GM12878 (cell line): ENCODE measurements at regions not wholly inside any gene's neighbourhood (a gene's known extent, or its start where the extent isn't known, plus 50 kb on each side); places are given as distances from the start of the nearest gene placed in this dataset.

Experiments
- ATAC-seq: fragments of 200-7000 bp; cut with Tn5 transposase; 3 replicates; pipeline ENCODE4 v1.9.1; 2020; ENCODE audit warnings: mild to moderate bottlenecking, moderate library complexity
- BruUV-seq: library from RNA; stranded (reverse); fragments of 400-500 nt; replicated peaks from 2 replicates; lab custom pipeline; 2021; lab: Mats Ljungman, UMichigan
- CTCF ChIA-PET: fragments of 300-600 bp; sonication (Branson Sonifier 250); formaldehyde crosslinking; extraction: SDS; loops from one replicate; lab custom pipeline; 2021; ENCODE audit warnings: inconsistent platforms; lab: Yijun Ruan, JAX
- POLR2A ChIA-PET: fragments of 350-600 bp; formaldehyde crosslinking; extraction: SDS; loops from one replicate; lab custom pipeline; 2021; ENCODE audit warnings: inconsistent platforms; lab: Charles Lee
- RAD21 ChIA-PET: fragments of 300-600 bp; sonication (Branson Sonifier 250); formaldehyde crosslinking; loops from one replicate; lab custom pipeline; 2023; ENCODE audit warnings: antibody characterized with exemption; ENCODE audit not compliant: unreplicated experiment; lab: Charles Lee
- SMC1A ChIA-PET: fragments of 300-600 bp; sonication (Branson Sonifier 250); formaldehyde crosslinking; loops from one replicate; lab custom pipeline; 2023; ENCODE audit not compliant: unreplicated experiment, uncharacterized antibody; lab: Charles Lee
- DNase-seq: peaks from one replicate; pipeline ENCODE4 v3.0.0-alpha.2; 2011; ENCODE audit warnings: low read depth, low spot score
- FAIRE-seq: peaks from 3 replicates; lab custom pipeline; 2011; peaks lifted over from hg19 to GRCh38; lab: Jason Lieb, UNC
- H2AFZ ChIP-seq: 2 replicates; pipeline ENCODE4 v1.6.0; 2011; ENCODE audit warnings: low read depth, low read length, control low read depth; ENCODE audit not compliant: control insufficient read depth
- H3K27ac ChIP-seq: 2 replicates; pipeline ENCODE4 v1.5.1; 2011; ENCODE audit warnings: control low read depth; ENCODE audit not compliant: control insufficient read depth, insufficient read depth
- H3K27me3 ChIP-seq, 2 experiments: replicated peaks in 1 of 2; 2 replicates each; pipeline versions ENCODE4 v1.6.0 to v1.6.1; 2011; ENCODE audit warnings: low read length in 1 of 2; ENCODE audit not compliant: control insufficient read depth in 2 of 2, insufficient read depth in 2 of 2
- H3K36me3 ChIP-seq, 2 experiments: 2 replicates each; pipeline ENCODE4 v1.5.1; 2011; ENCODE audit warnings: low read length in 1 of 2; ENCODE audit not compliant: control insufficient read depth in 2 of 2, insufficient read depth in 2 of 2
- H3K4me1 ChIP-seq: 2 replicates; pipeline ENCODE4 v1.6.1; 2011; ENCODE audit warnings: mild to moderate bottlenecking, low read length, moderate library complexity, mixed read lengths; ENCODE audit not compliant: control insufficient read depth, insufficient read depth
- H3K4me2 ChIP-seq: 2 replicates; pipeline ENCODE4 v1.6.0; 2011; ENCODE audit warnings: control low read depth; ENCODE audit not compliant: control insufficient read depth, insufficient read depth
- H3K4me3 ChIP-seq: fragments of 200-600 bp; sonication (generic); 2 replicates; pipeline ENCODE4 v1.5.1; 2016
- H3K79me2 ChIP-seq: 2 replicates; pipeline ENCODE4 v1.6.0; 2011; ENCODE audit warnings: low read length; ENCODE audit not compliant: control insufficient read depth, insufficient read depth
- H3K9ac ChIP-seq: 2 replicates; pipeline ENCODE4 v1.8.0; 2011; ENCODE audit warnings: low read length, control low read depth, mixed read lengths; ENCODE audit not compliant: control insufficient read depth, insufficient read depth
- H3K9me3 ChIP-seq: replicated peaks from 3 replicates; pipeline ENCODE4 v1.5.1; 2011; ENCODE audit warnings: mild to moderate bottlenecking, low read length; ENCODE audit not compliant: control insufficient read depth, insufficient read depth
- H4K20me1 ChIP-seq: 2 replicates; pipeline ENCODE4 v1.6.0; 2011; ENCODE audit not compliant: control insufficient read depth, insufficient read depth
- CEBPB ChIP-seq, 2 experiments: fragments of 150-350 bp in 1 of 2; IDR thresholded peaks; 2 replicates each; pipeline ENCODE4 v1.6.1; 2012 to 2014; ENCODE audit warnings: low read depth in 2 of 2, low read length in 2 of 2, borderline replicate concordance in 1 of 2, inconsistent platforms in 1 of 2
- HDAC2 ChIP-seq: fragments of 200-600 bp; sonication (generic); IDR thresholded peaks from 2 replicates; pipeline ENCODE4 v1.6.1; 2017
- NFIC ChIP-seq: IDR thresholded peaks from 2 replicates; pipeline ENCODE4 v1.6.1; 2012; ENCODE audit warnings: low read depth, mild to moderate bottlenecking, inconsistent platforms, low read length, moderate library complexity
- PAX5 ChIP-seq: IDR thresholded peaks from 2 replicates; pipeline ENCODE4 v1.6.1; 2011; ENCODE audit warnings: low read depth, low read length, borderline replicate concordance
- ZSCAN29 ChIP-seq: fragments of 450-650 bp; IDR thresholded peaks from 2 replicates; pipeline ENCODE4 v1.6.1; 2017; ENCODE audit warnings: mild to moderate bottlenecking, moderate library complexity
- WGBS: methylation state at CpG from one replicate; pipeline ENCODE4 v1.1.6; 2016; ENCODE audit warnings: low lambda C conversion rate; ENCODE audit not compliant: insufficient replicate concordance, insufficient coverage; ENCODE audit errors: missing lambda C conversion rate; 5-methylcytosine and 5-hydroxymethylcytosine counted together
- in situ Hi-C: fragments of 300-500 bp; cut with MboI; formaldehyde crosslinking; loops from 9 replicates; pipeline ENCODE4 v1.14.3; 2018; ENCODE audit warnings: mixed read lengths
- intact Hi-C: fragments of 100-400 bp; cut with micrococcal nuclease; formaldehyde crosslinking; loops from one replicate; pipeline ENCODE4 v1.14.2; 2022; ENCODE audit not compliant: unreplicated experiment
- TF ChIP-seq, protein P1 (sequence below): fragments of 450-650 bp; IDR thresholded peaks from 2 replicates; pipeline ENCODE4 v1.6.1; 2016; ENCODE audit warnings: mild to moderate bottlenecking

DNA sequence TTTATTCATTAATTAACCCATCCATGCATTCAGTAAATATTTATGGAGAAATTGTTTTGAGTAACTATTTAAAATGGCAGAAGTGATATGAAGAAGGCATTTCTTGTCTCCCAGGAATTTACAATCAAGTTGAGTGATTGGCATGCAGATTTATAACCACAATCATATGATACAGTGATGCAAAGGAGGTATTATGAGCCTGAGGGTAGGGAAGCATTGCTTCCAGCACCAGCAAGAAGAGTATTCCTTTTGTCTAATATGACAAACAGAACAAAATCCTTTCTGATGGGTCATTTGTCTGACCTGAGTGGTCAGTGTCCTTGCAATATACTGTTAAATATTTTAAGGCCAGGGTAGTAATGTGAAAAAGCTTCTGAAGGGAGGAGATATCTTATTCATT is 244.2 kb upstream of the RGPD4 start:
- H3K4me1 ChIP-seq: no peaks in the 10 kb centered on the region
- ATAC-seq: no peak
- intact Hi-C loops: loop anchor here (5.0 kb wide), 1 partner anchor 305 kb away; no protein-coding TSS in a partner anchor
- H2AFZ ChIP-seq: no peak overlapping the region
- no peak overlapping the region for H3K9ac ChIP-seq
- H4K20me1 ChIP-seq: no peaks in the 10 kb centered on the region
- no peak for DNase-seq
- no peak overlapping the region for H3K27ac ChIP-seq
- ChIA-PET RAD21 (no interaction called here), CTCF (no interaction called here), POLR2A (no interaction called here)
- no peaks in the 10 kb centered on the region for H3K79me2 ChIP-seq
- FAIRE-seq: no peak
- H3K9me3 ChIP-seq: no peaks in the 10 kb centered on the region
- no peaks in the 10 kb centered on the region for H3K36me3 ChIP-seq
- no peak for TF ChIP-seq ZSCAN29
- TF ChIP-seq, all 136 proteins: peak for 0
- Histone ChIP-seq H3K4me2 (no peak overlapping the region), H3K4me3 (no peak overlapping the region), H3K27me3 (no peaks in the 10 kb centered on the region)
- BruUV-seq: no TSS peak
- in situ Hi-C loops: no loop called here
- SMC1A ChIA-PET: no interaction called here

DNA sequence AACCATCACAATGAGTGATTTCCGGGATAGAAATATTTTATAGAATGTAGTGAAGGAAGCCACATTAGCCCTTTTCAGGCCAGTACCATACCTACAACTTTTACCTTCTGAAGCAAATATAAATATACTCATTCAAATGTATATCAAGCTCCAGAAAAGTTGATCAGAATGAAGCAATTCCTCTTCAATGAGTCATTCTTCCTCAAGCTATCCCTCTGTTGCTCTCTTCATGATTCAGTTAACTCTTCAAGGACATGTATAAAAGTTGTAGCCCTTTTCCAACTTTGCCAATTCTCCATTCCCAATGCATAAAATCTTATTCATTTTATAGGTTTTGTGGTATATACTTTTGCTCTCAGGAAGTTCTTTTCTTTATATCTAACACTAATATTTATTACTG is 242.1 kb upstream of the RGPD4 start:
- Histone ChIP-seq H3K27ac (no peak overlapping the region), H3K4me3 (no peak overlapping the region), H3K9me3 (no peaks in the 10 kb centered on the region), H3K27me3 (no peaks in the 10 kb centered on the region), H3K4me2 (no peak overlapping the region), H4K20me1 (no peaks in the 10 kb centered on the region), H3K9ac (no peak overlapping the region), H3K4me1 (no peaks in the 10 kb centered on the region), H3K79me2 (no peaks in the 10 kb centered on the region), H3K36me3 (no peaks in the 10 kb centered on the region), H2AFZ (no peak overlapping the region)
- ChIA-PET CTCF (no interaction called here), POLR2A (no interaction called here), RAD21 (no interaction called here), SMC1A (no interaction called here)
- intact Hi-C loops: loop anchor here (5.0 kb wide), 1 partner anchor 307 kb away; no protein-coding TSS in a partner anchor
- TF ChIP-seq NFIC (no peak), PAX5 (no peak), HDAC2 (no peak), CEBPB (IDR thresholded peaks at IDR 0.05; ENCODE audit: borderline replicate concordance in 1 of 2, low read depth in 2 of 2, low read length in 2 of 2) (no peak)
- TF ChIP-seq, protein P1, sequence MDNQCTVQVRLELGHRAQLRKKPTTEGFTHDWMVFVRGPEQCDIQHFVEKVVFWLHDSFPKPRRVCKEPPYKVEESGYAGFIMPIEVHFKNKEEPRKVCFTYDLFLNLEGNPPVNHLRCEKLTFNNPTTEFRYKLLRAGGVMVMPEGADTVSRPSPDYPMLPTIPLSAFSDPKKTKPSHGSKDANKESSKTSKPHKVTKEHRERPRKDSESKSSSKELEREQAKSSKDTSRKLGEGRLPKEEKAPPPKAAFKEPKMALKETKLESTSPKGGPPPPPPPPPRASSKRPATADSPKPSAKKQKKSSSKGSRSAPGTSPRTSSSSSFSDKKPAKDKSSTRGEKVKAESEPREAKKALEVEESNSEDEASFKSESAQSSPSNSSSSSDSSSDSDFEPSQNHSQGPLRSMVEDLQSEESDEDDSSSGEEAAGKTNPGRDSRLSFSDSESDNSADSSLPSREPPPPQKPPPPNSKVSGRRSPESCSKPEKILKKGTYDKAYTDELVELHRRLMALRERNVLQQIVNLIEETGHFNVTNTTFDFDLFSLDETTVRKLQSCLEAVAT: no peak
- no peak for FAIRE-seq
- BruUV-seq: no TSS peak
- ATAC-seq: no peak
- no peak for DNase-seq
- in situ Hi-C loops: no loop called here
- 38% methylated on average over 1 of the region's 1 CpG for WGBS
